ENCODE measurements at regions not wholly inside any gene's neighbourhood (a gene's known extent, or its start where the extent isn't known, plus 50 kb on each side); places are given as distances from the start of the nearest gene placed in this dataset.

GRCh38 chr12:24748326-24748725 is 200.6 kb downstream of the BCAT1 start:
- Histone ChIP-seq H3K9me3 (no peaks in the 10 kb centered on the region), H3K27ac (no peak overlapping the region), H3K4me2 (no peak overlapping the region), H3K4me3 (no peak overlapping the region), H3K4me1 (no peaks in the 10 kb centered on the region)
- TF ChIP-seq, protein P1, sequence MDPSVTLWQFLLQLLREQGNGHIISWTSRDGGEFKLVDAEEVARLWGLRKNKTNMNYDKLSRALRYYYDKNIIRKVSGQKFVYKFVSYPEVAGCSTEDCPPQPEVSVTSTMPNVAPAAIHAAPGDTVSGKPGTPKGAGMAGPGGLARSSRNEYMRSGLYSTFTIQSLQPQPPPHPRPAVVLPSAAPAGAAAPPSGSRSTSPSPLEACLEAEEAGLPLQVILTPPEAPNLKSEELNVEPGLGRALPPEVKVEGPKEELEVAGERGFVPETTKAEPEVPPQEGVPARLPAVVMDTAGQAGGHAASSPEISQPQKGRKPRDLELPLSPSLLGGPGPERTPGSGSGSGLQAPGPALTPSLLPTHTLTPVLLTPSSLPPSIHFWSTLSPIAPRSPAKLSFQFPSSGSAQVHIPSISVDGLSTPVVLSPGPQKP (IDR thresholded peaks at IDR 0.05; ENCODE audit: low read depth, low read length), result no peak
- TF ChIP-seq RAD21 (conservative IDR thresholded peaks at IDR 0.05 in 1 of 2, IDR thresholded peaks at IDR 0.05 in 1 of 2), result no peak
- no peak for TF ChIP-seq EHMT2 (IDR thresholded peaks at IDR 0.05; ENCODE audit: low read depth)
- TF ChIP-seq ZC3H11A (IDR thresholded peaks at IDR 0.05), result no peak
- TF ChIP-seq, protein P2, sequence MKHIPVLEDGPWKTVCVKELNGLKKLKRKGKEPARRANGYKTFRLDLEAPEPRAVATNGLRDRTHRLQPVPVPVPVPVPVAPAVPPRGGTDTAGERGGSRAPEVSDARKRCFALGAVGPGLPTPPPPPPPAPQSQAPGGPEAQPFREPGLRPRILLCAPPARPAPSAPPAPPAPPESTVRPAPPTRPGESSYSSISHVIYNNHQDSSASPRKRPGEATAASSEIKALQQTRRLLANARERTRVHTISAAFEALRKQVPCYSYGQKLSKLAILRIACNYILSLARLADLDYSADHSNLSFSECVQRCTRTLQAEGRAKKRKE (CRISPR knock-in tag; IDR thresholded peaks at IDR 0.05; ENCODE audit: low read depth), result no peak
- no peak for TF ChIP-seq HOXA7 (CRISPR knock-in tag; IDR thresholded peaks at IDR 0.05)
- TF ChIP-seq ESRRA (IDR thresholded peaks at IDR 0.05; ENCODE audit: borderline replicate concordance, low read length), result no peak
- no peak for TF ChIP-seq EP300 (IDR thresholded peaks at IDR 0.05)
- no peak for TF ChIP-seq SMC3 (IDR thresholded peaks at IDR 0.05)
- no peak for TF ChIP-seq CEBPB (IDR thresholded peaks at IDR 0.05)
- TF ChIP-seq CBX8 (IDR thresholded peaks at IDR 0.05), result no peak
- TF ChIP-seq, protein P3, sequence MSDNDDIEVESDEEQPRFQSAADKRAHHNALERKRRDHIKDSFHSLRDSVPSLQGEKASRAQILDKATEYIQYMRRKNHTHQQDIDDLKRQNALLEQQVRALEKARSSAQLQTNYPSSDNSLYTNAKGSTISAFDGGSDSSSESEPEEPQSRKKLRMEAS (IDR thresholded peaks at IDR 0.05), result no peak
- no peak for TF ChIP-seq RFX5 (IDR thresholded peaks at IDR 0.05)
- no peak for TF ChIP-seq KDM1A (IDR thresholded peaks at IDR 0.05; ENCODE audit: low read depth)
- TF ChIP-seq ZSCAN20 (CRISPR knock-in tag; IDR thresholded peaks at IDR 0.05), result no peak
- TF ChIP-seq MAFK (IDR thresholded peaks at IDR 0.05; ENCODE audit: partially characterized antibody), result no peak
- no peak for ATAC-seq
- FAIRE-seq, result no peak
- ChIA-PET CTCF (no interaction called here), POLR2A (no interaction called here)
- WGBS (ENCODE audit: missing lambda C conversion rate), result 51% methylated on average over 11 of the region's 11 CpGs
- DNase-seq (ENCODE audit: low read depth in 1 of 2, low spot score in 1 of 2), result no peak

DNA sequence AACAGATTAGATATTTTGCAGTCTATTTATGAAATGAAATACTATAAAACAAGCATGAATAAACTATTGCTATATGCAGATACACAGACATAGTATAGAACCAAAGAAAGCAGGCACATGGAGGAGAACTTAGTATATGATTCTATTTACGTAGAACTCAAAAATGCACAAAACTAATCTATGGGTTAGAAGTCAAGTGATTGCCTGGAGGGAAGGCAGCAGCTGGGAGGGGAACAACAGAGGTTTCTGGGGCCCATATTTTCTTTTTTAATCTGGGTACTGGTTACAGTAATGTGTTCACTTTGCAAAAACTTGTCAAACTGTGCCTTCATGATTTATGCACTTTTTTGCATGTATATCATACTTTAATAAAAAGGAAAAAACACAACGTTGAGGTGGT is 202.0 kb downstream of the BCAT1 start:
- Histone ChIP-seq H3K4me2 (no peak overlapping the region), H3K9me3 (no peaks in the 10 kb centered on the region), H3K4me3 (no peak overlapping the region), H3K27ac (no peak overlapping the region), H3K4me1 (no peaks in the 10 kb centered on the region)
- TF ChIP-seq MAZ (IDR thresholded peaks at IDR 0.05; ENCODE audit: borderline replicate concordance, low read depth, low read length) (no peak), NR3C1 (IDR thresholded peaks at IDR 0.05) (no peak)
- no peak for FAIRE-seq
- CTCF ChIA-PET, result no interaction called here
- POLR2A ChIA-PET, result no interaction called here
- 30% methylated on average over 2 of the region's 2 CpGs for WGBS (ENCODE audit: missing lambda C conversion rate)
- ATAC-seq, result no peak
- DNase-seq (ENCODE audit: low read depth in 1 of 2, low spot score in 1 of 2), result no peak

DNA sequence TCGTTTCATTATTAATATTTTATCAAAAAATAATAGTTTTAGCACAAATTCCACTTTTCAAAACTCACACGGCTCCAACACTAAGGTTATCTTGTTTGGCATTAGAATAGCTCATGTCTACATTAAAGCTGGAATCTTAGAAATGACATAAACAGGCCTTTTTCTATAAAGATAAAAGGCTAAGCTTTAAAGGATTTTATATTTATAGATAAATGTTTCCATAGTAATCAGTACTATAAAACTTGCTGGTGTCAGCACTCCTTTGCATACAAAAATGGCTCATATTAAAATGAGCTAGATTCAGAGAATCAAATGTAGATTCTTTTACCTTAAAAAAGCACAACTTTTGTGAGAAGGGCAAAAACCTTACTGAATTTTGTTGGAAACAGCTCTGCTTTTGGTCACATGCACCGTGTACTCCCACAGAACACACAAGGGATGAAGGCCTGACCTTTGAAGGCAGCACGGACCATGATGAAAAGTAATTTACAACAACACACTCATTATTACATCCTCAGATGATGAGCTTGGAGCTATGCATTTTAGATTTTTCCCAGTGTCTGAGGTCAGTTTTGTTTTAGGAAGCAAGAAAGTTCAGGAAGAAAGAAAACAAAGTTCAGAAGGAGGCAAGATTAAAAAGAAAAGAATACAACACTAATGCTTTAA is 202.8 kb downstream of the BCAT1 start:
- H3K4me1 ChIP-seq, result no peaks in the 10 kb centered on the region
- TF ChIP-seq ZNF302 (CRISPR knock-in tag; IDR thresholded peaks at IDR 0.05), result no peak
- peak; percentile 34 for TF ChIP-seq MAFK (IDR thresholded peaks at IDR 0.05; ENCODE audit: partially characterized antibody)
- DNase-seq (ENCODE audit: low read depth in 1 of 2, low spot score in 1 of 2) (no peak), ATAC-seq (no peak), FAIRE-seq (no peak)
- H3K9me3 ChIP-seq, result no peaks in the 10 kb centered on the region
- H3K4me2 ChIP-seq, result no peak overlapping the region
- WGBS (ENCODE audit: missing lambda C conversion rate), result 26% methylated on average over 4 of the region's 4 CpGs
- ChIA-PET CTCF (no interaction called here), POLR2A (no interaction called here)
- H3K4me3 ChIP-seq, result no peak overlapping the region
- H3K27ac ChIP-seq, result no peak overlapping the region
